Suprapubic skin (tissue), 4 donors: ENCODE measurements at regions not wholly inside any gene's neighbourhood (a gene's known extent, or its start where the extent isn't known, plus 50 kb on each side); places are given as distances from the start of the nearest gene placed in this dataset.

ENCODE experiments used
- CTCF ChIP-seq, 2 donors: fragments of 200-600 bp in 1 of 2; fragments of 450-650 bp in 1 of 2; sonication (generic) in 1 of 2; IDR thresholded peaks; one replicate each; pipeline ENCODE4 v1.5.1; 2016 to 2019; ENCODE audit warnings: antibody characterized with exemption in 2 of 2, mild to moderate bottlenecking in 1 of 2, moderate library complexity in 1 of 2
- EP300 ChIP-seq: sonication (generic); formaldehyde crosslinking; IDR thresholded peaks from one replicate; pipeline ENCODE4 v1.6.1; 2017; ENCODE audit warnings: antibody characterized with exemption
- POLR2A ChIP-seq, 2 donors: fragments of 450-650 bp; IDR thresholded peaks; one replicate each; pipeline ENCODE4 v1.6.1; 2017; ENCODE audit warnings: antibody characterized with exemption in 2 of 2, mild to moderate bottlenecking in 2 of 2, moderate library complexity in 2 of 2
- POLR2AphosphoS5 ChIP-seq, 3 donors: sonication (generic); formaldehyde crosslinking; IDR thresholded peaks; one replicate each; pipeline ENCODE4 v1.6.1; 2017; ENCODE audit warnings: antibody characterized with exemption in 3 of 3

- no peak for TF ChIP-seq CTCF (IDR thresholded peaks at IDR 0.05)
- no peak for TF ChIP-seq POLR2AphosphoS5 (IDR thresholded peaks at IDR 0.05)
- no peak for TF ChIP-seq POLR2A (IDR thresholded peaks at IDR 0.05)
- no peak for TF ChIP-seq EP300
Observed at GRCh38 chr2:20567159-20567925, 83.6 kb downstream of the HS1BP3 start.
